Transverse colon (tissue), 3 donors: ENCODE measurements at regions not wholly inside any gene's neighbourhood (a gene's known extent, or its start where the extent isn't known, plus 50 kb on each side); places are given as distances from the start of the nearest gene placed in this dataset.

ENCODE experiments used
- CTCF ChIP-seq, 5 experiments: fragments of 200-600 bp in 3 of 5; fragments of 450-650 bp in 2 of 5; sonication (generic) in 3 of 5; IDR thresholded peaks; 1 replicate in 2 of 5; 2 replicates in 3 of 5; pipeline ENCODE4 v1.5.1; 2016 to 2017; ENCODE audit warnings: antibody characterized with exemption in 5 of 5, inconsistent platforms in 3 of 5, mild to moderate bottlenecking in 2 of 5, moderate library complexity in 1 of 5
- EP300 ChIP-seq: sonication (generic); formaldehyde crosslinking; IDR thresholded peaks from one replicate; pipeline ENCODE4 v1.6.1; 2017; ENCODE audit warnings: antibody characterized with exemption, low read depth

- no peak for TF ChIP-seq CTCF (IDR thresholded peaks at IDR 0.05)
- no peak for TF ChIP-seq EP300
Observed at GRCh38 chr20:11626551-11626950, 291.1 kb upstream of the BTBD3 start.
